Stimulated activated CD8-positive, alpha-beta memory T cell treated with anti-CD3 and anti-CD28 coated beads, Interleukin-15, amount 100 ng/mL, for 24 hours (primary cell): ENCODE measurements at regions not wholly inside any gene's neighbourhood (a gene's known extent, or its start where the extent isn't known, plus 50 kb on each side); places are given as distances from the start of the nearest gene placed in this dataset.

ENCODE experiments used
- DNase-seq: peaks from one replicate; pipeline ENCODE4 v3.0.0-alpha.2; 2020; ENCODE audit warnings: low read depth

GRCh38 chr9:108100571-108100970 is 611.0 kb upstream of the KLF4 start:
- no peak for DNase-seq

- no peak for DNase-seq
These were observed 610.3 kb upstream of the KLF4 start for GRCh38 chr9:108099854-108100253.

DNA sequence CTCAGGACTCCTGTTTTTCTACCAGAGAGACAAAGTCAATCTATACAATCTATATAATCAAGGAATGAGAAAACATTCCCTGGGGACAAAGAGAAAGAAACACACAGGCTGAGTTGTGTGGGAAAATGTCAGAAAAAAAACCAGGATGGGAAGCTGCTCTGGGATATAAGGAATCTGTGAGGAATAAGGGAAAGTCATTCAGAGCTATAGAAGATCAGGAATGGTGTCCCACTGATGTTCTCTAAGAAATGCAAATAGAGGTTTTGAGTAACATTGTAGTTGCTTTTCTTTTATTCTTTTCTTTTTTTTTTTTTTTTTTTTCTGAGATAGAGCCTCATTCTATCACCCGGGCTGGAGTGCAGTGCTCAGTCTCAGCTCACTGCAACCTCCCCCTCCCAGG is 605.9 kb upstream of the KLF4 start:
- DNase-seq: no peak

GRCh38 chr9:108094676-108094993 is 605.1 kb upstream of the KLF4 start:
- DNase-seq: no peak

DNA sequence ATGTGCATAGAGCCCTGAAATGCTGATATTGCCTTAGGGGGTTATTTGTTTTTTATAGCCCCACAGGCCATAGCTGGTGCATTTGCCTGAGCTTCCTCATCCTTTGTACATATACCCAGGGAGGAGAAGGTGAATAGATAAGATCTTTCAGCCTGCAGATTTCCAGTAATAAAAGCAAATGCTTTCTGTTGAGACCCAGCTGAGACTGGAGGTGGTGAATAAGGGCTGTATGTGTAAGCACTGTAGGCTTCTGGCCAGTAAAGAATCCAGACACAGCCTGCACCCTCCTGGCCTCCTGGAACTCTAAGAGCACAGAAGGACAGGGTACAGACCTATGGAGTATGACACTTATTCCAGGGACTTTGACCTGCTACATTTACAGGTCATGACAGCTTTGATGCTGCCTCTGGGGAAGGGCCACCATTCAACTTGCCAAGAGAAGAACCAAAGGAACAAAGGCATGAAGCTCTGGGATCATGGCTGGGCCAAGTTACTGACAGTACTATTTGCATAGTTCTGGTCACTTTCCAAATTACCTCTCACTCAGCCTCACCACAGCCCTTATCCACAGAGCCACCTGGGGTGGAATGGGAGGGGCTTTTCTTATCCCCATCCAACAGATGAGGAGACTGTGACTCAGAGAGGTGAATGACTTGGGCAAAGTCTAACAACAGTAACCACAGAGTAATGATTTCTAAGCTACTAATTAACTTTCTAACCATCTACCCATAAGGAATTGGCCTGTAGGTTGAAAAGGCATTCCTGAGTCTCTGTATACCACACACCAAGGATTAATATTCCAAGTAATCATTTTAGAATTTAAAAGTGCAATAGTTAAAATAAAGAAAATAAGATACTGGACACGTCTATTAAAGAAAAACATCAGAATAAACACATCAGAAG is 604.5 kb upstream of the KLF4 start:
- DNase-seq: no peak

DNA sequence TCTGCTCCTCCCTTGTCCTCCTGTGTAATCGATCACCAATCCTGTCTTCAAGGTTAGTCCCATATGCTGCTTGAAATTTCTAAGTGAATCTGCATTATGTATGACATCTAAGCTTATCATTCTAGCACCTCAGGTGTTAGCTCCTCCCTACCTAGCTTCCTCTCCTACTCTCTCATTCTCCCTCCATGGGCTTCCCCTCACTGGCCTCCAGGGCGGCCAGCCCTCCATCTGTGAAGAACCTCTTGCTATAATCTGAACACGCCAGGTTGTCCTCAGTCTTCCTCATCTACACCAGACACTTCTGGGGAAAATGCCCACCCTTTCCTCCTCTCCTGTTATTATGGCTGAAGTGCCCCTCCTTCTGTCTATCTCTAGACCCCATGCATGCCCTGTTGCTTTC is 599.3 kb upstream of the KLF4 start:
- DNase-seq: no peak

DNA sequence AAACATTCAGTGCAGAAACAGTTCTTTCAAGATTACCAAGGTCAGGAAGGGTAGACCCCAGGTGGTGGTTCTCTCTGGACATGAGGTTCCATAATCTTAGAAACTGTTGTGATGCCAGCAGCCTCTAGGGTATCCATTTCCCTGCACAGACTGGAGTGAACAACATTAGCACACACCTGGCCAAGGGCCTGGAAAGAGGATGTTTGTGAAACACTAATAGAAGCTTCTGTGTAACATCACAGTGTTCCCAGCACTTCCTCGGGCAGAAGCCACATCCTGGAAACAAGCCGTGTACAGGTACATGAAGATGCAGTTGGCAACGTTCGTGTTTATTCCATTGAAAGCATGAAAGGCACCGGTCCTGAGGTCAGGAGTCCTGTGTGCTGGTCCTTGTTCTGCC is 598.2 kb upstream of the KLF4 start:
- DNase-seq: no peak

- DNase-seq: no peak
These were observed 597.1 kb upstream of the KLF4 start for GRCh38 chr9:108086624-108087023.

DNA sequence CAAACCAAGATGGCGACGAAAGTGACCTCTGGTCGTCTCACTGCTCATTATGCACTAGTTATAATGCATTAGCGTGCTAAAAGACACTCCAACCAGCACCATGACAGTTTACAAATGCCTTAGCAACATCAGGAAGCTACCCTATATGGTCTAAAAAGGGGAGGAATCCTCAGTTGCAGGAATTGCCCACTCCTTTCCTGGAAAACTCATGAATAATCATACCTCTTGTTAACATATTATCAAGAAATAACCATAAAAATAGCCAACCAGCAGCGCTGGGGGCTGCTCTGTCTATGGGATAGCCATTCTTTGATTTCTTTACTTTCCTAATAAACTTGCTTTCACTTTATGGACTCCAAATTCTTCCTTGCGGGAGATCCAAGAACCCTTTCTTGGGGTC is 595.7 kb upstream of the KLF4 start:
- no peak for DNase-seq

DNA sequence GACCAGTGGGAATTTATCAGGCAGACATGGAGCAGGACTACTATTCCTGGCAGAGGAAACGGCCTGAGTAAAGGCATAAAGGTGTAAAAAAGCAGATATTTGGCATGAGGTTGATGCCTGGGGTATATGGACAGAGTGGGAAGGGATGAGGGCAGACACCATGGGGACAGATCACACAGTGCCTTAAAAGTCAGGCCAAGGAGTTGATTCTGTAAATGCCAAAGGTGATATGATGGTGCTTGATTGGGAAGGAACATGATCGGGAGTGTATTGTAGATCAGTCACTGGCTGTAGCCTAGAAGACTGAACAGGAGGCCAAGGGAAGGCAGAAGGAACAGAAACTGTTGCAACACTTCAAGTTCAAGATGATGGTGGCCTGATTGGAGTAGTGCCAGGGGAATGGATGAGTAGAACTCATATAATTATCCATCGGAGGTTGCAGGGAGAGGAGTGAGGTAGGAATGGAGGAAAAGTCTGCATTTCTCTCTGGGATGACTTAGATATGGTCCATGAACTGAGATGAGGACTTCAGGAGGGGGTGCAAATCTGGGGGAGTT is 594.3 kb upstream of the KLF4 start:
- no peak for DNase-seq

- no peak for DNase-seq
These were observed 593.7 kb upstream of the KLF4 start for GRCh38 chr9:108083160-108083750.

GRCh38 chr9:108081112-108081511 is 591.5 kb upstream of the KLF4 start:
- DNase-seq: no peak

- DNase-seq: no peak
These were observed 590.7 kb upstream of the KLF4 start for GRCh38 chr9:108080285-108080684.

GRCh38 chr9:108078811-108079210 is 589.2 kb upstream of the KLF4 start:
- no peak for DNase-seq

- no peak for DNase-seq
These were observed 588.8 kb upstream of the KLF4 start for GRCh38 chr9:108078375-108078774.

DNA sequence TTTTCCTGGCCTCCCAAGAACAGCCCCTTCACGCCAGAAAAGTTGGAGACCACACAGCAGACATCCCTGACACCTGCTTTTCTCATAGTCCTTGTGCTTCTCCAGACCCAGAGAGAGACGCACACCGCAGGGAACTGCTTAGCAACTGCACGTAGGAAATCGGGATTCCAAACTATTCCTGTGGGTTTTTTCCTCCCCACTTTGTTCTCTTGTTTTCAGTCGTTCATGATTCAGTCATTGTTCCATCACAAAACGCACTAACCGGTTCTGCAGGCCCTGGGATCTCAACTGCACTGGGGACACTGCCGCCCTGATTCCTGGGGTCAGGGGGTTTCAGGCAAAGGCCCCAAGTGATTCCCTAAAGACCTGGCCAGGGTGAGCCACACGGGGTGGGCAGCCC is 588.0 kb upstream of the KLF4 start:
- no peak for DNase-seq

GRCh38 chr9:108074900-108075299 is 585.3 kb upstream of the KLF4 start:
- no peak for DNase-seq

- no peak for DNase-seq
These were observed 584.3 kb upstream of the KLF4 start for GRCh38 chr9:108073823-108074222.

GRCh38 chr9:108072740-108073139 is 583.2 kb upstream of the KLF4 start:
- no peak for DNase-seq

GRCh38 chr9:108070861-108071260 is 581.3 kb upstream of the KLF4 start:
- DNase-seq: no peak

DNA sequence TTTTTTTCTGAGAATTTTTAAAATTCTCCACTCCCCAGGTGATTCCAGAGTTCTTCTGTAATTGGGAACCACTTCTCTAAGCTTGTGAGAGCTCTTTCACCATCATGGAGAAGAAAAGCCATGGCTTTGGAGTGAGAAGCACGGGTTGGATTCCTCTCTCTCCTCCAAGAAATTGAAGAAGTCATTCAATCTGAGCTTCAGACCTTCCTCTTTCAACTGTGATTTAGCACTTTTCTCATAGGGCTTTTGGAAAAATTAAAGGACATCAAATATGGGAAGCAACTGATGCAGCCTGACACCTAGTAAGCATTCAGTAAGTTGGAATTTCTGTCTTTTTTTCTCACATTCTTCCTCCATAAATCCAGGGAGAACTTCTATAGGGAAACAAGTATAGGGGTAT is 580.4 kb upstream of the KLF4 start:
- DNase-seq: no peak

GRCh38 chr9:108062680-108063079 is 573.1 kb upstream of the KLF4 start:
- DNase-seq: no peak

DNA sequence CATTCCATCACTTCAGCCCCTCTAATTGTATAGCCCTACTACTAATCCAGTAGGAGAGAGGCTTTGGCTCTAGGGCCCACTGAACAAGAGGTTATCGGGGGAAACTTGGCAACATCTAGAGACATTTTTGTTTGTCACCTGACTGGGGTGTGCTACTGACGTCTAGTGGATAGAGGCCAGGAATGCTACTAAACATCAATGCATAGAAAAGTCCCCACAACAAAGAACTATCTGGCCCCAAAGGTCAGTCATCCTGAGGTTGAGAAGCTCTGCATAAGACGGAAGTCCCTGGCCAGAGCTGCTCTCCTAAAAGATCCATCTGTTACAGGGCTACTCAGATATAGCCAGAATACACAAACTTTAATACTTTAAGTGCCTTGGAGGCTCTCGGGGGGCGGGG is 570.6 kb upstream of the KLF4 start:
- DNase-seq: no peak
